Activated CD4-positive, alpha-beta T cell treated with anti-CD3 and anti-CD28 coated beads for 24 hours (primary cell): ENCODE measurements at regions not wholly inside any gene's neighbourhood (a gene's known extent, or its start where the extent isn't known, plus 50 kb on each side); places are given as distances from the start of the nearest gene placed in this dataset.

Experiments
- DNase-seq, 2 donors: peaks; one replicate each; pipeline ENCODE4 v3.0.0-alpha.2; 2020; ENCODE audit warnings: low read depth in 2 of 2

GRCh38 chr1:212557739-212558692 is 50.5 kb upstream of the ATF3 start:
- peak in 1 of 2 donors; percentile 16 for DNase-seq

DNA sequence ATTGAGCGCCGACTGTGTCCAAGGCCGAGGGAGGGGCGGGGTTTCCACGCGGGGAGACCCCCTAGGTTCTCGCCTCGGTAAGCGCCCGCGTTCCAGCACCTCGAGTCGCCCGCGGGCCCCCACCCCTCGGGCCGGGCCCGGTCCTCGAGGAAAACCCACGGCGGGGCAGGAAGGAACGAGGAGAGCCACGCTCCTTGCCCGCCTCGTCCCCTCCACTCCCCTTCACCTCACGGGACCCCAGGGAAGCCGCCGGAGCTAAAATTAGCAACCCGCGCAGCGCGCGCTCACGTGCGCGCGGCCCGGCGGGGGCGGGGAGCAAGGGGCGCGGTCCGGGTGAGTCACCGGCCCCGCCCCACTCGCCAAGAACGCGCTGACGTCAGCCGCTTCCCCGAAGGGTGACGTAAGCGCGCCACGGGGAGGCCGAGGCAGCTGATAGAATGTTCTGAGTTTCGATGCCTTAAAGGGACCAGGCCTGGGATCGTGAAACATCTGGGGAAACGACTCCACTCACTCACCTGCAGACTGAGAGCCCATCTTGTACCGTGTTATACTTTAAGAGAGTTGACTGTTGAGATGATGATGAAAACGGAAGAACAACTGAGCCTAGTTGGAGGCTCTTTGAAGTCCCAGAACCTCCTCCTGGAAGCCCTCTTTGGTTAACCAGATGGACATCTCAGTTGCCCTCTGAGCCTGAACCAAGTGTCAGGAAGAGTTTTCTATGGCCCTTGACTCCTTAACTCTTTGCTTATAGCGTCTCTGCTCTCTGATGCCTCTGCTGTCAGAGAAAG is 49.7 kb upstream of the ATF3 start:
- peak; percentile 78 to 86 for DNase-seq
